KOPT-K1 (cell line): ENCODE measurements at regions not wholly inside any gene's neighbourhood (a gene's known extent, or its start where the extent isn't known, plus 50 kb on each side); places are given as distances from the start of the nearest gene placed in this dataset.

Experiments used
- H3K27ac ChIP-seq: fragments of 200-600 bp; sonication (generic); 2 replicates; pipeline ENCODE4 v1.5.1; 2016; ENCODE audit warnings: antibody characterized with exemption, mild to moderate bottlenecking, low read depth, low read length; ENCODE audit not compliant: poor library complexity, severe bottlenecking
- H3K36me3 ChIP-seq: fragments of 200-600 bp; sonication (generic); 2 replicates; pipeline ENCODE4 v1.5.1; 2017; ENCODE audit warnings: antibody characterized with exemption, mild to moderate bottlenecking, low read length, moderate library complexity; ENCODE audit not compliant: insufficient read depth
- H3K9me3 ChIP-seq: fragments of 200-600 bp; sonication (generic); 2 replicates; pipeline ENCODE4 v1.5.1; 2017; ENCODE audit warnings: antibody characterized with exemption, low read length, mild to moderate bottlenecking; ENCODE audit not compliant: insufficient read depth, poor library complexity, severe bottlenecking

DNA sequence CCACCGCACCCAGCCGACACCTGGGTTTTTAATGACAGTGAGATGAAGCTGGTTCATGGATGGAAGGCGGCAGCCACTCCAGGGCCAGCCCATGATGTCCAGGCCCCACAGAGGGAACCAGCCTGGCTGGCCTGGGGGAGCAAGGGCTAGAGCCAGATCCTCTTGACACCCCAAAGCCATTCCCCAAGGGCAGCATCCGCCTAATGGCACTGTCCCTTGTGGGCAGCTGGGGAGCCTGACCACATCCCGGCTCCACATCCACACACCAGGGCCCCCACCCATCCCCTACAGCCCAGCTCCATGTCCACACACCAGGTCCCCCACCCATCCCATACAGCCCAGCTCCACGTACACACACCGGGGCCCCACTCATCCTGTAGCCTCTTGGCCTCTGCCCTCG is 53.3 kb upstream of the ACSF3 start:
- Histone ChIP-seq H3K27ac (no peak overlapping the region), H3K36me3 (no peaks in the 10 kb centered on the region), H3K9me3 (no peaks in the 10 kb centered on the region)

DNA sequence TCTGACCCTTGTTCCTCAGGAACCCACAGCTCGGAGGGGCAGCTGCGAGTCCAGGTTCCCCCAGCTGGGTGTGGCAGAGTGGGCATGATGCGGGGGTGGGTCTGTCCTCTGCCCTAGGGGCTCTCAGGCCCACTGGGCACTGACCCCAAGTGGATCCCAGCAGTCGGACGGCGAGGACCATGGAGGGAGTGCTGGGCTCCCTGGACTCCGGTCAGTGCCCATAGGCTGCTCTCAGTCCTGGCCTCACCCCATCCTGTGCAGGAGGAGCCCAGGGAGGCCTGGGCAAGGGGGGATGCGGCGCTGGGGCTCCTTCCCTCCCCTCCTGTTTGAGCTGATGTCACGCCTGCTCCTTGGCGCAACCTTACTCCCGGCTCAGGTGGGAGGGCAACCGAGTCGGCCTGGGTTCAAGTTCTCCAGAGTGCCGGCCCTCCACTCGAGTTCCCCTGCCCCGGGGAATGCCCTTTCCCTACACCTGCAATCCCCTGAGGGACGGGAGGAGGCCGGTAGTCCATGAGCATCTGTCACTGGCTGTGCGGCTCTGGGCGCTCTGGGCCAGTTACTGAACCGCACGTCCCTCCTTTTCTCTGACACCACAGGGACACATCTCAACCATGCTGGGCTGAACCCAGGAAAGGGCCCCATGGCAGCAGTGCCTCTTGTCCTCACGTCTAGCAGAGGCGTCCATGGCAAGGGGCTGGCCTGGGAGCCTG is 52.6 kb upstream of the ACSF3 start:
- Histone ChIP-seq H3K27ac (no peak overlapping the region), H3K9me3 (no peaks in the 10 kb centered on the region), H3K36me3 (no peaks in the 10 kb centered on the region)

DNA sequence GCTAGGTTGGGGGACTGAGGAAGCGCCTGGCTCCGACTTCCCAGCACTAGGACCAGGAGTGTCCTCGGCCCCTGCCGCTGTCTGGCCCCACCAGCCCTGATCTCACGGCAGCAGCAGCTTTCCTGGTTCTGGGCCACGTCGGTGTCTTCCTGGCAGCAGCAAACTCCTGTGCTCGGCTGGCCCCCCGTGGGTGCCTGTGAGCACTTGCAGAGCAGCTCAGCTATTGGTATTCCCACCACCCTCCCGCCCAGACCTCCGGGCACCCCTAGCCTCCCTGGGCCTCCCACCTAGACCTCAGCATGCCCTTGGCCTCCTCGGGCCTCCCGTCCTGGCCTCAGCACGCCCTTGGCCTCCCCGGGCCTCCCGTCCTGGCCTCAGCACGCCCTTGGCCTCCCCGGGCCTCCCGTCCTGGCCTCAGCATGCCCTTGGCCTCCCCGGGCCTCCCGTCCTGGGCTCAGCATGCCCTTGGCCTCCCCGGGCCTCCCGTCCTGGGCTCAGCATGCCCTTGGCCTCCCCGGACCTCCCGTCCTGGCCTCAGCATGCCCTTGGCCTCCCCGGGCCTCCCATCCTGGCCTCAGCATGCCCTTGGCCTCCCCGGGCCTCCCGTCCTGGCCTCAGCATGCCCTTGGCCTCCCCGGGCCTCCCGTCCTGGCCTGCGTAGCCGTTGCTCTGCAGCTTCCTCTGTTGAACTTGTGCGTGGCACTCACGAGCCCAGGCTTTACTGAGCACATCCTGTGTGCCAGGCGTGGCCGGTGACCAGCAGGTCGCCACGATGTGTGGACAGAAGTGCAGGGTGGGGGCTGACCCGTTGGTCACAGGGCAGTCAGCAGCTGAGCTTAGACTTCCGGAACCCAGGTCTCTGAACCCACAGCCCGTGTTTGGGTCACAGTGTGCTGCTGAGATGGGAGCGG is 51.8 kb upstream of the ACSF3 start:
- H3K27ac ChIP-seq, result no peak overlapping the region
- no peaks in the 10 kb centered on the region for H3K9me3 ChIP-seq
- H3K36me3 ChIP-seq, result peaks cover 1% of the 10 kb centered on the region; the same call in 1 of the 2 replicates

DNA sequence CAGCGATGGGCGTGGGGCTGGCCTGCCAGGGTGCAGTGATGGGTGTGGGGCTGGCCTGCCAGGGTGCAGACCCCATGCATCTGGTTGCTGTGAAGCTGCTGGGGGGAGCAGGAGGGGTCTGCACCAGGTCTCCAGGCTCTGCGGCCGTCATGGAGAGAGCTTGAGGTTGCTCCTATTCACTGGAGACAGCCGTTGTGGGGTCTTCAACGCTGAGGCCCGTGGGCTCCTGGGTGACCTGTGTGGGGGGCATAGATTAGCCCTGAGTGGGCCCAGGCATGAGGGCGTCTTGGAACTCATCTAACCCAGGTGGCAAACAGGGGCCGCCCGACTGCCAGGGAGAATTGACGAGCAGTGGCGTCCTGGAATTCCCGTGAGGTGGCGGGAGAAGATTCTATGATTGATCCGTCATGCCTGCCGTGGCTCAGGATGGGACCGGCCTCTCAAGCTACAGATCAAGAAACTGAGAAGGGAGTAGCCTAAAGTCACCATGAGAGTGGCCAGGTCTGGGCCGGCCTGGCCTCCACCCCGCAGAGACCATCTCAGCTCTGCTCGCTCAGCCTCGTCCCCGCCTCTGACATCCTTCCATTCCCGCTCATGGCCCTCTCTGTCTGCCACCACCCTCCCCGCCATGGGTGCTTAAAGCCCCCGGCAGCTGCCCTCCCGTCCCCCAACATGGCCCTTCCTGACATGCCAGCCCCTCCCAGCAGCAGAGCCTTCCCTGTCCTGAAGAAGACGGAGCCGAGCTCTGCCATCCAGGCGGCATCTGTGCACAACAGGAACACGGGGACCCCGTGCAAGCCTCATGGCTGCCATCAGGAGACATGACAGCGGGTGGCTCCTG is 50.7 kb upstream of the ACSF3 start:
- Histone ChIP-seq H3K9me3 (no peaks in the 10 kb centered on the region), H3K36me3 (peaks cover 7% of the 10 kb centered on the region; the same call in 1 of the 2 replicates), H3K27ac (no peak overlapping the region)

DNA sequence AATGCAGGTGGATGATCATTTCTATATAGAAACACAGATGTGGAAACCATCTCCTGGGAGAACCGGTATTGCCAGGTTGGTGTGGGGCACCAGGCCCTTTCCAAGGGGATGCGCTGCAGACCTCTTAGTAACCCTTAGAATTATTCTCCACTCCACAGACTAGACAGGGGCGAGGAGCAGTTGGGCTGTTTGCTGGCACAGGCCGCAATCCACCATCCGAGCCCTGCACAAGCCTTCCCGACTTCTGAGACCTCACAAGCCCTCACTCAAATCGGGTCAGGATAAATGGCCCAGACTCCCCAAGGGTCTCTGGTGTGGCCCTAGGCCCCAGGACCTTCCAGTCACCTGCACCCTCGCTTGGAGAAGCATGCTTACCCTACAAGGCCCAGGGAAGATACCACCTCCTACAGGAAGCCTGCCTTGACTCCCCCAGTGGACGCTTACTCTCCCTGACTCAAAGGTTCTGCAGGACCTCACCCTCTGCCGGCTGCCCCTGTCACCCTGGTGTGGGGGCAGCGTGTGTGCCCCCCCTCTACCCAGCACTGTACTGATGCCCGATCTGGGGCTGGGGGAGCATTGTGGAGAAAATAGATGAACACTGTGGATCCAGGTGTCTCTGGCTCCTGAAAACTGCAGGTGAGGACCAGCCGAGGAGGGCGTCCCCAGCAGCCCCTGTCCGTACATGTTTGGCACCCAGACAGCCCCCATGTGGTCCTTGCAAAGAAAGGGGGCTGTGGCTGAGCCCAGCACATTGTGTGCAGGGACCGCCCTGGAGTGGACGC is 49.8 kb upstream of the ACSF3 start:
- no peaks in the 10 kb centered on the region for H3K9me3 ChIP-seq
- H3K27ac ChIP-seq, result no peak overlapping the region
- peaks cover 11% of the 10 kb centered on the region; the same call in 1 of the 2 replicates for H3K36me3 ChIP-seq
